ENCODE measurements at regions not wholly inside any gene's neighbourhood (a gene's known extent, or its start where the extent isn't known, plus 50 kb on each side); places are given as distances from the start of the nearest gene placed in this dataset.

DNA sequence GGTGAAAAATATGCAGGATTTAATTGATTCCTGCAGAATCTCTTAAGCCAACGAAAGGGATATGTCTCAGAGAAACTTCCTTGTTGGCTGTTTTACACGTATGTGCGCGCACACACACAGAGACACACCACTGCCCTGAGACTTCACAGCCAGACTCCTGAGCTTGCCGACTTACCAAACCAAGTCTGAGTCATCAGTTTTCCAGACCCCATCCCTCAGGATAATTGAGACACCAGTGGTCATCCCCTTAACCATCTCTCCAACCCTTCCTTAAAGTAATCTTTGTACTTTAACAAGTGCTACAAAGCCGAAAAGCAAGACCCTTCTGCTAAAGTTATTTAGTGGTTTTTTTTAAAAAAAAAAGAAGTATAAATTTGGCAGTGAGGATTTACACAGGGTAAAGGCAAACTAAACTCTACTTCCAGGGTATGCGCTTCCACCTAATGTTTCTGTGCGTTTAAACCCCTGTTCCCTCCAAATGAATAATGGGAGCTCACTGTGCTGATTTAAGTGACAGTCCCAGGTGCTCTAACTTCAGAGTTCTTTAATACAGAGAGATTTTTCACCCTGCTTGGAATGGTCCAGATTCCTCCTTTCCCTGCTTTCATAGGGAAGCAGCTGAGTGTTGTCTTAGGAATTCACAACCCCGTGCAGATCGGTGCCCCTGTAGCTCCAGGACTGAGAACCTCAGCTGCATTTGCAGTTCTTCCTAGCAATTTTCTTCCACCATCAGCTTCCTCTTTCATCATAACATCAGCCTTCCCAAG lies 198.5 kb downstream of the INHBA start:
- TF ChIP-seq CTCF (IDR thresholded peaks at IDR 0.05) (no peak), POLR2AphosphoS5 (IDR thresholded peaks at IDR 0.05) (no peak), EP300 (IDR thresholded peaks at IDR 0.05) (no peak), POLR2A (IDR thresholded peaks at IDR 0.05) (no peak)

Data from sigmoid colon (tissue), 4 donors.